GM19035 (cell line): ENCODE measurements at regions not wholly inside any gene's neighbourhood (a gene's known extent, or its start where the extent isn't known, plus 50 kb on each side); places are given as distances from the start of the nearest gene placed in this dataset.

Experiments used
- ATAC-seq: cut with Tn5 transposase; IDR thresholded peaks from one replicate; pipeline ENCODE4 v1.9.1; 2021; ENCODE audit not compliant: unreplicated experiment

DNA sequence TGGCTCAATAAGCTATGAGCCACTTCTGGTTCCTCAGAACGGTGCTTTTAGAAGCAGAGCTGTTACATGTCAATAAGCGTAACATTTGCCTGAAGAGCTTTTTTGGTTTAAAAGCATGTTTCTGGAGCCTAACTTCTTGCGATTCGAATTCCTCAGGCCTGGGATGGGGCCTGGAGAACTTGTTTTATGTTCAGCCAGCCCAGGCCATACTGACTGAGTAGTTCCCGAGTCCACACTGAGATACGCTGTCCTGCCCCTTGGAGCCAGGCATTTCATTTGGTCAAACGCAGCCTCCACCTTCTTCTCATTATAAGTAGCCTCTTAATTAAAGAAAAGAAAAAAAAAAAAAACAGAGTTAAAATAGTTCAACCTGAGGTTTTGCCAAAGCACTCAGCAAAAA is 260.6 kb upstream of the ANKRD55 start:
- ATAC-seq, result no peak

DNA sequence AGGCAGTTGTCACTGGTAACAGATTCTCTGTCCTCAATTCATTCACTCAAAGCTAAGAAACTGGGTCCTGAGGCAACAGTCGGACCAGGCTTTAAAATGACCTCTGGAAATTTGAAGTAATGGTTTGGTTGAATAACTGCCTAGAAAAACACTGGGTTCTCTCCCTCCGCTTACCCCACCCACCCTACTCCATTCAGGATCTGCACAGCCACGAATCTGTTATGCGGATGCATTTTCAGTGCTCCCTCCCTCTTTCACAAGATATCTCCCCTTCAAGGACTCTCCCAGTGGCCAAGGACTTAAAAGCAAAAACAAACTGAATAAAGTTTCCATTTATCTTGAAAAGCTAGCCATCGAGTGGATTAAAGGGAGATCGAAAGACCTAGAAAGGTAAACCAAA is 260.2 kb upstream of the ANKRD55 start:
- no peak for ATAC-seq

DNA sequence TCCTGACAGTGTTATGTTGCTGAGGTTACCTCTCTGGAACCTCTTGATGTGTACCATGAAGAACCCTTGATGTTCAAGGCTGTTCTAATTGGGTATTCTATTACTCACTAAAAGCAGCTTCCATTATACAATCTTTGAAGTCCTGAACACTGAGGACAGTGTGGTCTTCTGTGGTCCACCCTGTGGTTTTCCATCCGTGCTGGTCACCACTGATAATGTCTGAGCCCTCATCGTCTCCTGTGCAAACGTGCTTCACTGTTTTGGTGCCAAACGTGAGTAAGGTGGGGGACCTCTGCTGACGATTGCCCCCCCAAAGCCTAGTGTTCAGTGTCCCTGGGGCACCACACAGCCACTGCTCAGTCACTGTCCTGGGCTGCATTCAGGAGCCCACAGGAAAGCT is 259.7 kb upstream of the ANKRD55 start:
- ATAC-seq, result no peak

DNA sequence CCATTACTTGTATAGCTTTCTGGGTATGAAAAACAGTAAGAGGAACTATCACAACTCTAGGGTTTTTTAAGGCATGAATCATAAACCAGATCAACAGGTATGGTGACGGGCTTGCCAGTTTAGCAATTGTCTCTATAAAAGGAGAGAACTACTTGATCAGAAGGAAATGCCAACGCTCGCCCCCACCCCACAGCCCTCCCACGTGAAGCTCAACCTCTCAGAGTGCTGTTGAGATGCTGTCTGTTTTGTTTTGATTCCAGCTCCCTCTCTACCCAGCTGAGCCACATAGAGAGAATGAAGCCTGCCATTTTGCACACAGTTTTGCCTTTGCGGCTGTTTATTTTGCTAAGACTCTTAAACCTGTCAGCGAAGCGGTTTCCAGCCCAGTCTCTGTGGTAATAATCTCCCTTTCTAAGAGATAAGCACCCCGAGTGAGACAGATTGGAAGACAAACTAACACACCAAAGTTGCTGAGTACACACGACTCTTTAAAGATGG is 257.9 kb upstream of the ANKRD55 start:
- no peak for ATAC-seq

DNA sequence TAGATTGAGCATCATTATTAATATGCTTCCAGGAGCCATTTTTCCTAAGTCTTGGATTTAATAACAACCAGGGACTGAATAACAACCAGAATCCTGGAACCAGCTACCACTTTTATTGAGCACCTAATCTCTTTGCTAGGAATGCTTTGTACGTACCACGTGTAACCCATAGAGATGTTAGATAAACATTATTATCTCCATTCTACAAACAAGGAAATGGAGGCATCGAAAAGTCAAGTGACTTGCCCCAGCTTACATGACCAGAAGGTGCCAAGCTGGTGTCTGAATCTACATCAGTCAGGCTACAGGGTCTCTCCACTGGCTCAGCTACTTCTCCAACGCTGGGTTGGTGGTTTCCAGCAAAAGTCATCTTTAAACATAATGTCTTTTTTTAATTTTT is 256.1 kb upstream of the ANKRD55 start:
- ATAC-seq, result no peak

DNA sequence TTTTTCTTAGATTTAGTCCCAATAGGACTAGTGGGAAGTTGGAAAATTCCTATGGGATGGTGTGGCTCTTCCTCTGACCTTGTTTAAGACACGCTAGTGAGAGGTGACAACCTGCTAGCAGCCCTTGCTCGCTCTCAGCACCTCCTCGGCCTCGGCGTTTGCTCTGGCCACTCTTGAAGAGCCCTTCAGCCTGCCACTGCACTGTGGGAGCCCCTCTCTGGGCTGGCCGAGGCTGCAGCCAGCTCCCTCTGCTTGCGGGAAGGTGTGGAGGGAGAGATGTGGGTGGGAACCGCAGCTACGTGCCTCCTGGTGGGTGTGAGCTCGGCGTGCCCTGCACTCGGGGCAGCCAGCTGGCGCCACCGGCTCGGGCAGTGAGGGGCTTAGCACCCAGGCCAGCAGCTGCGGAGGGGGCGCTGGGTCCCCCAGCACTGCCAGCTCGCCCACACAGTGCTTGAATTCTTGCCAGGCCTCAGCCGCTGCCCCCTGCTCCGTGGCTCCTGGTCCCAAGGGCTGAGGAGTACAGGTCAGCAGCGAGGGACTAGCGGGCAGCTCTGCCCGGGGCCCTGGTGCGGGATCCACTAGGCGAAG is 254.5 kb upstream of the ANKRD55 start:
- ATAC-seq, result no peak

DNA sequence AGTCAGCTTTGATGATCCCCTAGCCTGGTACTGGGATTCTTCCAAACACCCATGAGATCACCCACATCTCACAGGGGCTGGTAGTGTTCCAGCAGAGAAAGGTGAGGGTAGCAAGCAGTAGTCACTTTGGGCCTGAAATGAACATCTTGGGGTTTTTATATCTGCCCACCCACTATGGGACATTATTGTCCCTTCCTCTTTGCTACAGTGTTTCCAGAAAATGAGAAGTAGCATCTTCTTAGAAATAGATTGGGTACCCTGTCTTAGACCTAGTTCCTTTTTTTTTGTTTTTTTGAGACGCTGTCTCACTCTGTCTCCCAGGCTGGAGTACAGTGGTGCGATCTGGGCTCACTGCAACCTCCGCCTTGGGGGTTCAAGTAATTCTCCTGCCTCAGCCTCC is 249.2 kb upstream of the ANKRD55 start:
- ATAC-seq, result no peak

DNA sequence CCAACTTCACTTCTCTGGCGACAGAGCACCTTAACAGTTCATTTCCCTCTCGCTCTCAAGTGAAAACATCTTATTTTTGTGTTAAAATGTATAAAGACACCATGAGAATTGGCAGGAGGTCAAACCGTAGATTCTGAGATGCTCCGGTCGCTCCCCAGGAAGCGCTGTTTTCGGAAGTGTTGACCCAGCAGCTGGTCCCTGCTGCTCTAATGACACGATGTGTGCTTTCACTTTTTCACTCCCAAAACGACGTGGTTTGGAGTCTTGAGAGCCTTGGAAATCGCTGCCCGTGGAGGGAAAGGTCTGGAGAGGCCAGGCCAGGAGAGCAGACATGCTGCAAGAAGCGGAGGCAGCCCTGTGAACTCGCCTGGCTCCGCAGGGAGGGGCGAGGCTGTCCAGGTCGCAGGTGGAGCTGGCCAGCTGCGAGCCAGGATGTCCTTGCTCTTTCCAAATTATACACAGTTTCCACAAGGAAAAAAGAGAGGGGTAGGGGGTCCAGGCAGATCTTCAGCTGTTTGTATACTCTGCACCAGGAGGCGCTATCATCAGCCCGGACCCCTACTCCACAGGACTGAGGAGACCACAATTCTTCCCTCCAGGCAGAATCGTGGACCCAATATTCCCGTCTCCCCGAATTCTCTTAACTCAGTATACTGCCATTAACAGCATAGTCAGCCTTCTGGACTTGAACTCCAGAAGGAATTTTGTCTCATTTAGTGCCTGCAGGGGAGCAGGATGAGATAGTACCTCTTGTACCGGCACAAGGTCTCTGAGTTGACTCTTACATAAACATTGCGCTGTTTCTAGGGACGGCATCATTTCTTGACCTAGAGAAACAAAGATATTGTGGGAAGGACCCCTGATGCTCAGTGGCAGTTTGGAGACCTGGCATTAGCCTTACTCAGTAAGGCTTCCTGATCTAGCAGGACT is 248.6 kb upstream of the ANKRD55 start:
- peak; percentile 40 for ATAC-seq

DNA sequence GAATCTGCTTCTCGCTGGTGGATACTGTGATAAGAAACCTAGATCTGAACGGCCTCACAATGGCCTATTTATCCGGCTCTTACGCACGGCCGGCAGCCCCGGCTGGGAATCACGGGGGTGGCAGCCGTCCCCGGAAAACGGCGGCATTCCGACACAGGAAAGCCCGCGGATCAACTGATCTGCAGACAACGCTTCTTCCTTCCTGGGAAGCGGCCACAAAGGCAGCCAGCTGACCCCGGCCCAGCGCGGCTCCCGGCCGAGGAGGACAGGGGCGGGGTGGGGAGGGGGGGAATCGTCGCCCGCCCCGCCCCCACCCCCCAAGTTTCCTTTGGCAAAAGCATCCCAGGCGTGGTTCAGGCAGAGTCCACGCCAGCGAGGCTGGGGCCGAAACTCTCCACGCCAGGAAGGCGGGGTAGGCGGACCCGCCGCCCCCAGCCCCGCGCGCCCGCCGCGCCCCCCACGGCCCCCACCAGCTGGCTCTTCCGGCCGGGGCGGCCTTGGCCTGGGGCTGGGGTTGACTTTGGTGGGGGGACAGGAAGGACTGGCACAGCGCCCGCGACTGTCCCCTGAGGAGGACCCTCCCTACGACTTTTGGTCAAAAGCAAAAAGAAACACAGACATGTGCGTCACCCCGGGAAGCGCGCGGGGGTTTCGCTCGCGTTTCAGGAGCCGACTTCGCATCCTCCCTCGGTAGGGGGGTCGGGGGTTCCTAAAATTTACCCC is 247.7 kb upstream of the ANKRD55 start:
- no peak for ATAC-seq

DNA sequence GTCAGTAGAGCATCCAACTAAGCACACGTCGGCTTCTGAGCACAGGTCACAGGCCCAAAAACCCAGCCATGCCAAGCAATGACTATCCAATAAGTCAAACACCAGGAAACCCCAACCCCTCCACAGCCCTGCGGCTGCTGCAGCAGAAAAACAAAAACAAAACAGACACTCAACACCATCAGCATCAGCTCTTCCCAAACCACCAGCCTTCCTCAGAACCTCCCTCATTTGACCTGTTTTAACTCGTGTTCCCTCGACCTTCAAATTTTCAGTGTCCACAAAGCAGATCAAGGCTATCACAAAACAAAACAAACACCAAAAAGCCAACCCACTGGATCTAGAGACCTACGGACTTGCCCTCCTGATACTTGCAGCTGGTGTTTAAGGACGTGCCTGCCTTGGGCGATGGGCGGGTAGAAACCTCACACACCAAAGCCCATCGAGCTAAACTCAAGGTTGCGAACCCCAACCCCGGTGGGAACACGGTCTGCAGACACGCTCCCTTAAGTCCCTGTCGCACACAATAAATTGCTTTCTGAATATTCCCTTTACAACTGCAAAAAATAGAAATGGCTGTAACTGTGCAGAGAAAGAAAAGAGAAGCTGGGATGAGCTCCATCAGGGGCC is 247.1 kb upstream of the ANKRD55 start:
- ATAC-seq, result no peak

DNA sequence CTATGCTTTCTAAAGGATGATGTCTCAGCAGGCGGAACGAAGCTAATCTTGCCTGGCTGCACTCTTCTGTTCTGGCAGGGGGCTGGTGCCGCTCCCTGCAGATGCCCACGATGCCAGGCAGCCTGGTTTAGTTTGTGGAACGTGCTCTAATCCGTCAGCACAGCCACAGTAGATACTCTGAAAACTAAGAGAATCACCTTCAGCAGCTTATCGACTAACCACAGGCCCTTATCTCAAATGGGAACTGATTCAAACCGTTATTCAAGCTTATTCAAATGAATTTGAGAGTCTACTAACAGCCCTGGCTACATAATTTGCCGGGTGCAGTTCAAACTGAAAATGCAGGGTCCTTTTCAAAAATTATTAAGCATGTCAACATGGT is 246.6 kb upstream of the ANKRD55 start:
- ATAC-seq, result no peak

DNA sequence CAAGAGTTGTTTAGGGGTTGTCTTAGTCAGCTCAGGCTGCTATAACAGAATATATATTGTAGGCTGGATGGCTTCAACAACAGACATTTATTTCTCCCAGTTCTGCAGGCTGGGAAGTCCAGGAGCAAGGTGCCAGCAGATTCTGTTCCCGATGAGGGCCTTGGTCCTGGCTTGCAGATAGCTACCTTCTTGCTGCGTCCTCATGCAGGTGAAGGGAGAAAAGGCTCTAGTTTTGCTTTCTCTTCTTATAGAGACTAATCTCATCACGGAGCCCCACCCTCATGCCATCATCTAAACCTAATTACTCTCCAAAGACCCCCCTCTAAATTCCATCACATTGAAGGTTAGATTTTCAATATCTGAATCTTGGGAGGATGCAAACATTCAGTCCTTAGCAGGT is 246.0 kb upstream of the ANKRD55 start:
- ATAC-seq, result no peak

DNA sequence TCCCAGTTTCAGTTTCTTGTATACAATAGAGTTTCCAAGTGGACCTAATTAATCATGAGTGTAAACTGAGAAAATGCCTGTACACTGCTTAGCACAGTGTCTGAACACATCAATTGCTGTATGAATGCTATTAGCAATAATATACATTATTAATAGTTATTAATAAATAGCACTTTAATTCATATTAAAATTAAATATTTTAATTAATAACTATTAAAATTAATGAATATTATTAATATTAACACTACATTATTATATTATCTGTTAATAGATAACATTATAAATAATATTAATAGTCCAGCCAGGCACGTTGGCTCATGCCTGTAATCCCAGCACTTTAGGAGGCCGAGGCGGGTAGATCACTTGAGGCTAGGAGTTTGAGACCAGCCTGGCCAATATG is 244.9 kb upstream of the ANKRD55 start:
- no peak for ATAC-seq

DNA sequence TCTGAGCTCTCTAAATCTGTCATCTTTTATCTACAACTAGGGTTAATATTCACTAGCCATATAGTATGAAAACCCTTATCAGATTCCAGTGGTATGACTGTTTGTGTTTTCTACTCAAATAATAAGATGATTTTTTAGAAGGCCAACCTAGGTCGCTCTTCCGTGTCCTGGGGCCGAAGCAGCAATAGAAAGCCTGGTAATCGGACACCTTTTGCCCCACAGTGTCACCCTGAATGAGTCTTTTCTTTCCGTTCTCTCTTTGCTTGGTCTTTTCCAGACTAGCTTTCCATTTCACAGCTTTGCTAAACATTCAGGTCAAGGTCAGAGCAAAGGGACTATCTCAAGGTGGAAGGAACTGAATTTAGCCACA is 243.3 kb upstream of the ANKRD55 start:
- ATAC-seq, result no peak

DNA sequence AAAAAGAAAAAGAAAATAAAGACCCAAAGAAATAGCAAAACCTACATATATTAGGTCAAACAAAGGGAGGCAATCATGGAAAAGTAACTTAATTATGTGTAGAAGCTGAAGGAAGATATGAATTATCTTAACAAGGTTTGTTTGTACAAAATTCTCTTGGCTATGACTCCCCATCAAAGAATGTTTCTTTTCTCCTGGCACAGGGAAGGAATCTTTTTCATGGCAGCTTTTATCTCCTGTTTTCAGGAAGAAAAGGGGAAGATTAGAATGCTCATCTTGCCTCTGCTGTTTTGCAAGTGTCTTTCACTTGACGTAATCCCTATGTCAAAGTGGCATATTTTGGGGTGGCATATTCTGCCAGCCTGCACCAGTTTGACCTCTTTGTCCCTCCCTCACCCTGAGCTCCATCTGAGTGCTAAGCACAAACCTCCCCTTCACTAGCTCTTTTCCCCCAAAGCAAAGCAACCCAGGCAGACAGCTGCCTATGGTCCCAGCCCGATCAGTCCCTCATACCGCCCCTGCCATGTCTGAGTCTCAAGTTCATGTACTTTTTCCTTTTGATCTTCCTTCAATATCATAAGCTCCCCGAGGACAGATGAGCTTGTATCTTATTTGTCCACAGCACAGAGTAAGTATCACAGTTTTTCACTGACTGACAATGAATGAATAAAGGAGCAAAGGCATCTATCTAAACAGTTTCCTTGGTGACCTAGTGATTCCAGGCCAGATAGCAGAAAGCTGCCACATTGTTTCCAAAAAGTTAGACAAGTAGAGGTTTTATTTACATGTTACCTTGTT is 242.8 kb upstream of the ANKRD55 start:
- ATAC-seq, result no peak

DNA sequence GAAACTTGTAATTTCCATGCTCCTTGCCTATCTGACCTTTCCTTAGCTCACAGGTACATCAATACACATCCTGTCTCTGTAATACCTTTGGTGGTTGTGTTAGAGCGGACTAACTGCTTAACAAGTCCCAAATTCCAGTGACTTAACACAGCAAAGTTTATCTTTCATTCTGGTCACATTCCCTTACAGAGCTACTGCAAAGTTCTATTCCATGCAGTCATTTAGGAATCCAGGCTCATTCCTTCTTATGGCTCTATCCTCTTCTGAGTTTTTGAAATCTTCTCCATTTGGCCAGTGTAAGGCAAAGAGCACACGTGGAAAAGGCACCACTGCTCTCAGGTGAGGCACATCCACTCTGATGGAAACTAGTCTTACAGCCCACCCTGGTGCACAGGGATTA is 238.6 kb upstream of the ANKRD55 start:
- no peak for ATAC-seq

DNA sequence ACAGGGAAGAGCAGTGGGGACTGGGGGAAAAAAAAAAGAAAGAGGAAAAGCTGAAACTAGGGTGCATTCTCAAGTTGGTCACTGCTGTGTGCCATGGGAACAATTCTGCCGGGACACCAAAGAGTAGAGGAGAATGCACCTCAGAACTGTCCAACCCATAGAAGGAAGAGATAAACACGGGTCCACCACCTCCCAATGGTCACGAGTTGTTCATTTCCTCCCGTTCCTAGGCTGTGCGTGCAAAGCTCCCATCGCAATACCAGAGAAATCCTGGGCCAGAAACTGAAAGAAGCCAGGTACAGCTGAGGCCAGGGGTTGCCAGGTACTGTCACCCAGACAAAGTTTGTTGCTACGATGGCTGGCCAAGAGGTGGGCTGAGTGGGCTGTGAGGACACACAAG is 236.9 kb upstream of the ANKRD55 start:
- no peak for ATAC-seq

DNA sequence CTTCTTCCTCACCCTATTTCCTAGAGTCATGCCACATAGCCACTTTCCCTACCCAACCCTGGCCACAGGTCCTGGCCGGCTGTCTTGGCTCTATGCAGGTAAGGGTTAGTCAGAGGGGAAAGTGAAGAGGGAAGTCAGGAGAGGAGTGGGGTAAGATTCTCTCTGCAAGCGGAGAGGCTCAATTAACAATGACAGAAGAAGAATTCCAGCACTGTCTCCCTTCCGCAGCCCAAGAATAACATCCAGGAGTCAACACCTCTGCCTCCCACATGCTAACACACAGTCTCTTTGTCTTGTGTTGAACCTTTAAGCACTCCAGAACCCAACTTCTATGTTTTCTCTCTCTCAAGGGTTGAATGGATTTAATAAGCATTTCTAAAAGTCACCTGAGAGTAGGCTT is 235.1 kb upstream of the ANKRD55 start:
- ATAC-seq, result no peak

DNA sequence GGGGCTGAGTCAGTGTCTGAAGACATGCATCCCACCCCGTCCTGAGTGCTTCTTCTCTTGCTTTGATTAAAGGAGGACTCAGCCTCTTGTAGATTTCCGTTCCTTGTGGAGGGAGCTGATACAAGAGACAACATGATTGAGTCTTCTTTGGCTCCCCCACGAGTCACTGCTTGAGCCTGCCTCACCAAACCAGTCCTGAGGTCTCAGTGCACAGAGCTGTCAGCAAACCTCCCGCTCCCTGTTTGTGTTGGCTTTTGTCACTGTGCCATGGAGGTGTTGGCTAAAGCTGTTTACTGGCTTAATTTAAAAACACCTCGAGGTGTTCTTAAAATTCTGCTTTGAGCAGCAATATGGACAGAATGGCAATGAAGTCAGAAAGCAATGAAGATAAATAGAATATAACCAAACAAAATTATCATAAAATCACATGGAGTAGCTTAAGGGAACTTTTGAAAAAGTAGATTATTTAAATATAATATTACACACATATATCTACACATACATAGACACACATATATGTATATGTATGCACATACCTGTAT is 234.1 kb upstream of the ANKRD55 start:
- ATAC-seq, result no peak

DNA sequence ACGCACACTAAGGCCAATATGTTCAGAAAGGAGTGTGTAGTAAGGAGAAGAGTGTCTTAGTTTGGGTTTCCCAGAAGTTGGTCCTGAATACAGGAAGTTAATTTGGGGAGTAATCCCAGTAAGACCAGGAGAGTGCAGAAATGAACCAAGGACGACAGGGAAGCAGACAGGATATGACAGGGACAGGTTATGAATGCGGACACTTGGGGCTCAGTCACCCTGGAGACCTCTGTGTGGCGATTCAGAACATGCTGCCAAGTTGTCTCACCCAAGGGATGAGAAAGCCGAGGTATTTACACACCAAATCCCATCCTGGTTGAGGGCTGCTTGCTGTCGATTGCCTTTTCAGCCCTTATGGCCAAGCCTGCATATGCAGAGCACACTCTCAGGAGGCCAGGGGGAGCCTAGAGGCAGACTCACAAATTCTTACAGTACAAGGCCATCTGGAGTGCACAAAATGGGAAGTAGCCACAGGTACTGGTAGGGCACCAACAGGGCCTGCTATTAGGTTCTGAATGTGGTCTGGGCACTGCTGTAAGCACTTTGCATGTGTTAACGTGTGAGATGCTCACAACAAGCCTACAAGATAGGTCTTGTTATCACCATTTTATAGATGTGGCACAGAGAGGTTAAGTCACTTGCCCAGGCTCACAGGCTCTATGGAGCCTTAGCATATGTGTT is 233.1 kb upstream of the ANKRD55 start:
- ATAC-seq, result no peak
